ENCODE measurements at regions not wholly inside any gene's neighbourhood (a gene's known extent, or its start where the extent isn't known, plus 50 kb on each side); places are given as distances from the start of the nearest gene placed in this dataset.

DNA sequence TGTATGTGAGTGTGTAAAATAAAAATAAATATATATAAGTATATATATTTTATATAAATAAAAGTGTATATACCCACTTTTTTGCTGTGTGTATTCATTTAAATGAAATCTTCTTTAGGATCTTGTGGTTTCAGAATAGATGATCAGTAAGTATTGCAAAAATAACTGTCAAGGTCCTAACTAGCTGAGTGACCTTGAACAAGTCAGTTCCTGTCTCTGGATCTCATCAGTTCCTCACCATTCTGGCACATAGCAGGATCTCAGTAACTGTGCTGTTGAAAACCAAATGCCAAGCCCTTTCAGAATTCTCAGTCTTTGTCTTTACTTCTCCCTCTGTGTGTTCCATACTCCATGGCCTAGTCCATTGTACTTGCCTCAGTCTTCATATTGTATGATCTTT lies 115.3 kb upstream of the CXCR4 start (continued):
- TF ChIP-seq, protein P1, sequence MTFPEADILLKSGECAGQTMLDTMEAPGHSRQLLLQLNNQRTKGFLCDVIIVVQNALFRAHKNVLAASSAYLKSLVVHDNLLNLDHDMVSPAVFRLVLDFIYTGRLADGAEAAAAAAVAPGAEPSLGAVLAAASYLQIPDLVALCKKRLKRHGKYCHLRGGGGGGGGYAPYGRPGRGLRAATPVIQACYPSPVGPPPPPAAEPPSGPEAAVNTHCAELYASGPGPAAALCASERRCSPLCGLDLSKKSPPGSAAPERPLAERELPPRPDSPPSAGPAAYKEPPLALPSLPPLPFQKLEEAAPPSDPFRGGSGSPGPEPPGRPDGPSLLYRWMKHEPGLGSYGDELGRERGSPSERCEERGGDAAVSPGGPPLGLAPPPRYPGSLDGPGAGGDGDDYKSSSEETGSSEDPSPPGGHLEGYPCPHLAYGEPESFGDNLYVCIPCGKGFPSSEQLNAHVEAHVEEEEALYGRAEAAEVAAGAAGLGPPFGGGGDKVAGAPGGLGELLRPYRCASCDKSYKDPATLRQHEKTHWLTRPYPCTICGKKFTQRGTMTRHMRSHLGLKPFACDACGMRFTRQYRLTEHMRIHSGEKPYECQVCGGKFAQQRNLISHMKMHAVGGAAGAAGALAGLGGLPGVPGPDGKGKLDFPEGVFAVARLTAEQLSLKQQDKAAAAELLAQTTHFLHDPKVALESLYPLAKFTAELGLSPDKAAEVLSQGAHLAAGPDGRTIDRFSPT (tag by site-specific recombination; IDR thresholded peaks at IDR 0.05): no peak

DNA sequence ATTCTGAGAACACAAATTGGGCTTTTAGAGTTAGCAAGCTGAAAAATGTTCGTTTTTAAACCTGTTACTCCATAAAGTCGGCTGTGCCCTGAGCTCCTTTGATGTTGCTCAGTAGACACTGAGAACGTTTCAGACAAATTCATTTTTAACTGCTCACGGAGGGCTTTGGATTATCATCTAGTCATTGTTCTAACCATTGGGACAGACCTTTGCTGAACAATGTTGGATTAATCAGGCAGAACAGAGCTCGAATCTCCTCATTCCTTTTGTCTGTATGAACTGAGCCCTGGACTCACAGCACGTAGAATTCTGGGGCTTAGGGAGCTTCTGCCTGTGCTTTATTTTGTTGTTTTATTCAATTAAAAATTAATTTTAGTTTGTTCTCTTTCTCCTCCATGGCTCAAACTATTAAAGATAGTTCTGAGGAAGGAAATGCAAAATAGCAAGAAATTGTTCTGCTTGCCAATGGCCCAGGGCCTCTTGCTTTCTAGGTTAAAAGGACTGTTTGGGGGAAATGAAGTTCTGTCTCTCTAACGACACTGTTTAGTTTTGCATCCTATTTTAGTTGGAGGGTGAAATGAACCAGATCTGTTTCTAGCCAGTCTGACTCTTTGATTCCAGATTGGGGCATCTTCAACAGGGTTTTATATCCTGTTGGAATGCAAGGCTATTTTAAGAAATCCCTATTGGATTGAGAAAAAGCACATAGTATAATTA lies 114.7 kb upstream of the CXCR4 start:
- no peaks in the 10 kb centered on the region for H3K36me3 ChIP-seq (ENCODE audit: control insufficient read depth in 2 of 2, insufficient read depth in 1 of 2, low read length in 2 of 2)
- H3K9me3 ChIP-seq (ENCODE audit: control insufficient read depth, insufficient read depth, low read depth, low read length): no peaks in the 10 kb centered on the region
- H3K27ac ChIP-seq (ENCODE audit: extremely low read depth, low read depth, low read length): no peak overlapping the region
- TF ChIP-seq ZXDB (tag by site-specific recombination; IDR thresholded peaks at IDR 0.05): no peak
- TF ChIP-seq ZNF433 (tag by site-specific recombination; IDR thresholded peaks at IDR 0.05; ENCODE audit: low read depth): no peak
- no peak for TF ChIP-seq ZNF600 (tag by site-specific recombination; IDR thresholded peaks at IDR 0.05)
- TF ChIP-seq ZNF777 (tag by site-specific recombination; IDR thresholded peaks at IDR 0.05; ENCODE audit: borderline replicate concordance): no peak
- TF ChIP-seq ZBTB17 (tag by site-specific recombination; IDR thresholded peaks at IDR 0.05): no peak
- no peak for TF ChIP-seq KLF16 (tag by site-specific recombination; IDR thresholded peaks at IDR 0.05)
- TF ChIP-seq KLF9 (tag by site-specific recombination; IDR thresholded peaks at IDR 0.05; ENCODE audit: low read depth): no peak
- no peak for TF ChIP-seq WT1 (tag by site-specific recombination; IDR thresholded peaks at IDR 0.05)
- no peak for TF ChIP-seq ZNF623 (tag by site-specific recombination; IDR thresholded peaks at IDR 0.05)
- ChIA-PET POLR2A (no interaction called here), CTCF (no interaction called here)
- H3K4me1 ChIP-seq (ENCODE audit: control insufficient read depth, insufficient read depth, low read length): no peaks in the 10 kb centered on the region
- H3K4me3 ChIP-seq (ENCODE audit: low read depth, low read length): no peak overlapping the region

DNA sequence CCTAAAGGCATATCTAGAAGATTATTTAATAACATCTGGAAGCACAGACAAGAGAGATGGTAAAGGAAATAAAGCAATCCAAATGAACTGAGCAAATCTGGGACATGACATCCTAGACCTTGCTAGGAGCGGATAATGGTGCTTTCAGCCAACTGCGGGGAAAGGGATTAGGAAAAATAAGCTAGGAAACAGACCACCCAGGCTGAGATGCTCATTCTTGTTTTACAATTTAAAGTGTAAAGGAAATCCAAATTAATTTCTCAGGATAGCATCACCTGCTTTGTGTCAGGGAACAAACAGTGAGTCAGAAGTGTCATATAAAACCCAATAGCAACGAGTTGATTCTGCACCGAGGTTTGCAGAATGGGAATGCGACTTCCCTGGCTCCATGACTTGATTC lies 112.5 kb upstream of the CXCR4 start:
- TF ChIP-seq ZNF138 (tag by site-specific recombination; IDR thresholded peaks at IDR 0.05; ENCODE audit: borderline replicate concordance) (no peak), WT1 (tag by site-specific recombination; IDR thresholded peaks at IDR 0.05) (no peak), KLF16 (tag by site-specific recombination; IDR thresholded peaks at IDR 0.05) (no peak), ZNF239 (tag by site-specific recombination; IDR thresholded peaks at IDR 0.05) (no peak)
- Histone ChIP-seq H3K9me3 (ENCODE audit: control insufficient read depth, insufficient read depth, low read depth, low read length) (no peaks in the 10 kb centered on the region), H3K36me3 (ENCODE audit: control insufficient read depth in 2 of 2, insufficient read depth in 1 of 2, low read length in 2 of 2) (no peaks in the 10 kb centered on the region), H3K27ac (ENCODE audit: extremely low read depth, low read depth, low read length) (no peak overlapping the region), H3K4me3 (ENCODE audit: low read depth, low read length) (no peak overlapping the region), H3K4me1 (ENCODE audit: control insufficient read depth, insufficient read depth, low read length) (no peaks in the 10 kb centered on the region)
- POLR2A ChIA-PET: no interaction called here
- CTCF ChIA-PET: no interaction called here

DNA sequence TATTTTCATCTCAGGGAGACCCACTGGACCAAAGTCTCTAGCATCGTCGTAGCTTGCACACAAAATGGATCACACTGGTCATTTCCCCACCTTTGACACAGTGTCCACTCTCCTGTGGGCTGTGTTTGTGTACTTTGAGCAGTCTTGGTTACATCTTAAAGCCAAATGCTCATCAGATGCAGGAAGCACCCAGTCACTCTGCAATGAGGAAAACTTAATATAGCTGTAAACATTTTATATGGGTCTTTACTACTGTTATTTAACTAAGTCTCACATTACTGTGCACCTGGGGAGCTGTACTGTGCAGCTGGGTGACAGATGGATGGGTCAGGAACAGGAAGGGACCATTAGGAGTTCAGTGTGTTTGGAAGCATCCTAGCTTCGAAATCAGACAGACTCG lies 109.0 kb upstream of the CXCR4 start:
- ChIA-PET POLR2A (no interaction called here), CTCF (no interaction called here)
- H3K36me3 ChIP-seq (ENCODE audit: control insufficient read depth in 2 of 2, insufficient read depth in 1 of 2, low read length in 2 of 2): no peaks in the 10 kb centered on the region
- H3K27ac ChIP-seq (ENCODE audit: extremely low read depth, low read depth, low read length): no peak overlapping the region
- H3K4me3 ChIP-seq (ENCODE audit: low read depth, low read length): no peak overlapping the region
- TF ChIP-seq ZIC2 (tag by site-specific recombination; IDR thresholded peaks at IDR 0.05) (no peak), HOXC10 (CRISPR knock-in tag; IDR thresholded peaks at IDR 0.05) (no peak), ZSCAN30 (tag by site-specific recombination; IDR thresholded peaks at IDR 0.05) (no peak)
- TF ChIP-seq, protein P2, sequence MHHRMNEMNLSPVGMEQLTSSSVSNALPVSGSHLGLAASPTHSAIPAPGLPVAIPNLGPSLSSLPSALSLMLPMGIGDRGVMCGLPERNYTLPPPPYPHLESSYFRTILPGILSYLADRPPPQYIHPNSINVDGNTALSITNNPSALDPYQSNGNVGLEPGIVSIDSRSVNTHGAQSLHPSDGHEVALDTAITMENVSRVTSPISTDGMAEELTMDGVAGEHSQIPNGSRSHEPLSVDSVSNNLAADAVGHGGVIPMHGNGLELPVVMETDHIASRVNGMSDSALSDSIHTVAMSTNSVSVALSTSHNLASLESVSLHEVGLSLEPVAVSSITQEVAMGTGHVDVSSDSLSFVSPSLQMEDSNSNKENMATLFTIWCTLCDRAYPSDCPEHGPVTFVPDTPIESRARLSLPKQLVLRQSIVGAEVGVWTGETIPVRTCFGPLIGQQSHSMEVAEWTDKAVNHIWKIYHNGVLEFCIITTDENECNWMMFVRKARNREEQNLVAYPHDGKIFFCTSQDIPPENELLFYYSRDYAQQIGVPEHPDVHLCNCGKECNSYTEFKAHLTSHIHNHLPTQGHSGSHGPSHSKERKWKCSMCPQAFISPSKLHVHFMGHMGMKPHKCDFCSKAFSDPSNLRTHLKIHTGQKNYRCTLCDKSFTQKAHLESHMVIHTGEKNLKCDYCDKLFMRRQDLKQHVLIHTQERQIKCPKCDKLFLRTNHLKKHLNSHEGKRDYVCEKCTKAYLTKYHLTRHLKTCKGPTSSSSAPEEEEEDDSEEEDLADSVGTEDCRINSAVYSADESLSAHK (tag by site-specific recombination; IDR thresholded peaks at IDR 0.05): no peak
- TF ChIP-seq, protein P3, sequence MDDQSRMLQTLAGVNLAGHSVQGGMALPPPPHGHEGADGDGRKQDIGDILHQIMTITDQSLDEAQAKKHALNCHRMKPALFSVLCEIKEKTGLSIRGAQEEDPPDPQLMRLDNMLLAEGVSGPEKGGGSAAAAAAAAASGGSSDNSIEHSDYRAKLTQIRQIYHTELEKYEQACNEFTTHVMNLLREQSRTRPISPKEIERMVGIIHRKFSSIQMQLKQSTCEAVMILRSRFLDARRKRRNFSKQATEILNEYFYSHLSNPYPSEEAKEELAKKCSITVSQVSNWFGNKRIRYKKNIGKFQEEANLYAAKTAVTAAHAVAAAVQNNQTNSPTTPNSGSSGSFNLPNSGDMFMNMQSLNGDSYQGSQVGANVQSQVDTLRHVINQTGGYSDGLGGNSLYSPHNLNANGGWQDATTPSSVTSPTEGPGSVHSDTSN (CRISPR knock-in tag; IDR thresholded peaks at IDR 0.05): no peak
- H3K4me1 ChIP-seq (ENCODE audit: control insufficient read depth, insufficient read depth, low read length): no peaks in the 10 kb centered on the region
- no peaks in the 10 kb centered on the region for H3K9me3 ChIP-seq (ENCODE audit: control insufficient read depth, insufficient read depth, low read depth, low read length)
